GM19372 (cell line): ENCODE measurements at regions not wholly inside any gene's neighbourhood (a gene's known extent, or its start where the extent isn't known, plus 50 kb on each side); places are given as distances from the start of the nearest gene placed in this dataset.
"Not testable (repeated sequence)": the region's sequence is repeated elsewhere in the genome, so short reads cannot be mapped to it uniquely, and the experiment has no call there.

Experiments
- ATAC-seq: cut with Tn5 transposase; IDR thresholded peaks from one replicate; pipeline ENCODE4 v1.9.1; 2021; ENCODE audit warnings: mild to moderate bottlenecking, low read depth, moderate library complexity; ENCODE audit not compliant: unreplicated experiment

DNA sequence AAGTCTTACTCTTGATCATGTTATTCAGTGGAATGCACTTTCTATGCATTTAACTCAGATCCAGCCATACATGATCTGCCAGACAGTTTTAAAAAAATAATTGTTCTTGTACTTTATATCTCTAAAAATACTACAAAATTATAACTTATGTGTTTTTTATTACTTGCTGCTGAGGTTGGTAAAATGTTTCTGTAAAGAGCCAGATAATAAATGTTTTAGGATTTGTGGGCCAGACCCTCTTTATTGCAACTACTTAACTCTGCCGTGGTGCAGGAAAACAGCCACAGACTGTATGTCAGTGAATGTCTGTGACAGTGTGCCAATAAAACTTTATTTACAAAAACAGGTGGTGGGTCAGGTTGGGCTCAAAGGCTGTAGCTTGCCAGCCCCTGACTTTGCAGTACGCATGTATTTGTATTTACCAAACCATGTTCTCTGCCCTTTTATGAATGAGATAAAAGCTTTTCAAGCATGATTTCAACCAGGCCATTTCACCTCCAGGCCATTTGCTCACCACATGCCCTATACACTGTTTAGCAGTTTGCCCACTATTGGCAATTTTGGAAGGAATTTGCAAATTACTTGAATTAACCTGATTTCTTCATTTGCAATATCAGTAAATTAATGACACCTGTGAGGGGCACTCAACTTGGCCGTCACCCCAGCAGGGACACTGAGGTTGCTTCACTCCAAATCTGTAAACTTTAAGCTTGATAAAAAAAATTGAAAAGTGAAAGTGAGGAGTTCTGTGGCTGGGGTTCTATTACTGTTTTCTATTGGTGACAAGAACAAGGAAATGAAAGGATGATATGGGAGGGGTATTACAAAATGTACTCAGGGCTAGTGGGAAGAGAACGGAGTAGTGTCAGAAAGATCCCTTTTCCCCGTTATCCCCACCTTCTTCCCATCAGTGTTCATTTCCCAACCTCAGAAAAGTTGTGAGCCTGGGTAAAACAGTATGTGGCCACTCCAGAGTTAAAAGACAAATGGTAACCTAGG lies 133.4 kb downstream of the CEBPB start:
- no peak for ATAC-seq

DNA sequence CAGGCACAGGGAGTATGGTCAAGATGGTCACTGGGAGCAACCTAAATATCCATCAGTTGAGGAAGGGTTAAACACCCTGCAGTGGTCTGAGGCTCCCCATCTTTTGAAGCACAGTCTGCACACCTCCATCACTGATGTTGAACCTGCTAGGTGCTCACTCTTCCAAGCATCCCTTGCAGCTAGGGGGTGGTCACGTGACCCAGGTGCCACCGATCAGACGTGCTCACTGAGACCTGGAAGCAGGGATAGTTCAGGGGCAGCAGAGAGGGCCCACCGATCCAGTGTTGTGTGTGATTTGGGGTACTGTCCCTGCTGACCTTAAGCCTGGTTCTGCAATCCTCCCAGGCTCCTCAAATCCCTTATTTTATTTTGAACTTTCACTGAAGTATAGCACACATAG lies 134.6 kb downstream of the CEBPB start:
- ATAC-seq: no peak

DNA sequence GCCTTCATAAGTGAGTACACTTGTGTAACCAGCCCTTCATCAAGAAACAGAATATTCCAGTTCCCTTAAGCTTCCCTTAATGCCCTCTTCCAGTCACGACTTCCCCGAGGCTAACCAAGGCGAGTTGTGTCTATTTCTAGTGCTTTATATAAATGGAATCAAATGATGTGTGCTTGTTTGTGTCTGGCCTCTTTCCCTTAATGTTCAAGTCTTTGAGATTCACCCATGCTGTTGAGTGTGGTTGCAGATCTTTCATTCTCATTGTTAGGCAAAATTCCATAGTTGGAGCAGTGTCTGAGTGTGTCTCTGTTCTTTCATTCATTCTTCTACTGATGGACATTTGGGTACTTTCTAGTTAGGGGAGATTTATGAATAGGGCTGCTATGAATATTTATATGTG lies 135.0 kb downstream of the CEBPB start:
- ATAC-seq: no peak

DNA sequence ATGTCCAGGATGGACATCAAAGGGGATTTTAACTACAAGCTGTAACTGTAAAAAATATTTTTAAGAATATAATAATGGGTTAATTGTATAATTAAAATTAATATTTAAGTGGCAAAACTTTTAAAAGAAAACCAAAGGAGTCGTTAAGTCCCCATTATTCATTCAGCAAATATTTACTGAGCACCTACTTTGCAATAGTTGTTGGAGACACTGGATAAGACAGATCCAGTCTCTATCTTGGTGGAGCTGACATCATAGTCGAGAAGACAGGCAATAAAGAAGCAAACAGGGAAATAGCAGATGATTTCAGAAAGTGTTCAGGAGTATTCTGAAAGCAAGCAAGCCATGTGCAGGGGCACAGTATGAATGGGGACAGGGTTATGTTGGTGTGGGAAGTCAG lies 137.0 kb downstream of the CEBPB start:
- ATAC-seq: no peak

DNA sequence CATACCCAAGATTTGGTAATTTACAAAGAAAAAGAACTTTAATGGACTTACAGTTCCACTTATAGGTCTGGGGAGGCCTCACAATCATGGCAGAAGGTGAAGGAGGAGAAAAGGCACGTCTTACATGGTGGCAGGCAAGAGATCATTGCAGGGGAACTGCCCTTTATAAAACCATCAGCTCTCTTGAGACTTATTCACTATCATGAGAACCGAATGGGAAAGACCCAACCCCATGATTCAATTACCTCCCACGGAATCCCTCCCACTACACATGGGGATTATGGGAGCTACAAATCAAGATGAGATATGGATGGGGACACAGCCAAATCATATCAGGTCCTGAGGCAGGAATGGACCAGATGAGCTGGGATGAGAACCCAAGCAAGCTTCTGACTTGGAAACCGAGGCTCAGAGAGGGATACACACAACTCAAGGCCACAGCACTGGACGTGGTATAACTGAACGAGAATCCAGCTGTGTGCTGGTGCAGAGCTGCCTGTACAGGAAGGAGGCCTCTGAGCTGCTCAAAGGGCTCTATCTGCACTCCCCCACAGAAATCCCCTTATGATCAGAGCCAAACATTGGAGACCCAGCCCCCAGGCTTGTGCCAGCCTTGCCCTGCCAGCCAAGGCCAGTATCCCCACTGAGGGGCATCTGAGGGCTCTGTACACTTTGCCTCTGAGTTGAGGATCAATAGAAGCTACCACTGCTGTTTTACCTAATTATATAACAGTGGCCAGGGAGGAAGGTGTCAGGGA lies 137.8 kb downstream of the CEBPB start:
- no peak for ATAC-seq

DNA sequence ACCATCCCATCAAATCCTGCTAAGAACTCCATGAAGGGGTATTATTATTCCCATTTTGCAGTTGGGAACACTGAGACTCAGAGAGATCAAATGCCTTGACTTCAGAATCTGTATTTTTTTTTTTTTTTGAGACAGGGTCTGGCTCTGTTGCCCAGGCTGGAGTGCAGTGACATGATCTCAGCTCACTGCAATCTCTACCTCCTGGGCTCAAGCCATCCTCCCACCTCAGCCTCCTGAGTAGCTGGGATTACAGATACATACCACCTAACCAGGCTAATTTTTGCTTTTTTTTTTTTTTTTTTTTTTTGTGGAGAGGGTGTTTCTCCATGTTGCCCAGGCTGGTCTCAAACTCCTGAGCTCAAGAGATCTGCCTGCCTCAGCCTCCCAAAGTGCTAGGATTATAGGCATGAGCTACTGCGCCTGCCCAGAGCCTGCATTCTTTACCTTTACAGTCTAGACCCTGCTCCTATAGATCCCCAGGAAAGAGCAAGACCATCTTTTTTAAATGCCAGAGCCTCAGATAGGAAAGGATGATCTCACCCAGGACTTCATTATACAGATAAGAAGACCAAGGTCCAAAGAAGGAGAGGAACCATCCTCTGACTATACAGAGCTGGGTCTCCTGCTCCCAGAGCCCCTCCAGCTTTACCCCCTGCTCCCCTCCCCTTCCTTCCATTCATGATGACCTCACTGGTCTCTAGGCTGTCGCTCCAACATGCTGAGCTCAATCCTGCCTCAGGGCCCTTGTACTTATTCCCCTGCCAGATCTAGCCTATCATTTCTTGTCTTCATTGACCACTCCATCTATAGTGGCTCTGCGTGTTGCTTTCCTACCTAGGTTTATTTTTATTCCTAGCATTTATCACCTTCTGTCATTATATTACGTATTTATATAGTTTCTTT lies 138.6 kb downstream of the CEBPB start:
- no peak for ATAC-seq

DNA sequence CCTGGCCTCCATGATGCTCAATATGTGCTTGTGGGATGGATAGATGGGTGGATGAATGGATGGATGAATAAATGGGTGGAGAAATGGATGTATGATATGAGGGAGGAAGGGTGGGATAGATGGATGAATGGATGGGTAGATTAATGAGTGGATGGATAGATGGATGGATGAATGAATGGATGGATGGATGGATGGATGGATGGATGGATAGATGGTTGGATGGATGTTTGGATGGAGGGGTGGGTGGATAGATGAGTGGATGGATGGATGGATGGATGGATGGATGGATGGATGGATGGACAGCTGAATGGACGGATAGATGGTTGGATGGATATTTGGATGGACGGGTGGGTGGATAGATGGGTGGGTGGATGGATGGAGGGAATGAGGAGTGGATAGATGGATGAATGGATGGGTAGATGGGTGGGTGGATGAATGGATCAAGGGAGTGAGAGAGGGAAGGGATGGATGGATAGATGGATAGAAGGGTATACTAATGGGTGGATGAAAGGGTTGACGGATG lies 139.4 kb downstream of the CEBPB start:
- no peak for ATAC-seq

DNA sequence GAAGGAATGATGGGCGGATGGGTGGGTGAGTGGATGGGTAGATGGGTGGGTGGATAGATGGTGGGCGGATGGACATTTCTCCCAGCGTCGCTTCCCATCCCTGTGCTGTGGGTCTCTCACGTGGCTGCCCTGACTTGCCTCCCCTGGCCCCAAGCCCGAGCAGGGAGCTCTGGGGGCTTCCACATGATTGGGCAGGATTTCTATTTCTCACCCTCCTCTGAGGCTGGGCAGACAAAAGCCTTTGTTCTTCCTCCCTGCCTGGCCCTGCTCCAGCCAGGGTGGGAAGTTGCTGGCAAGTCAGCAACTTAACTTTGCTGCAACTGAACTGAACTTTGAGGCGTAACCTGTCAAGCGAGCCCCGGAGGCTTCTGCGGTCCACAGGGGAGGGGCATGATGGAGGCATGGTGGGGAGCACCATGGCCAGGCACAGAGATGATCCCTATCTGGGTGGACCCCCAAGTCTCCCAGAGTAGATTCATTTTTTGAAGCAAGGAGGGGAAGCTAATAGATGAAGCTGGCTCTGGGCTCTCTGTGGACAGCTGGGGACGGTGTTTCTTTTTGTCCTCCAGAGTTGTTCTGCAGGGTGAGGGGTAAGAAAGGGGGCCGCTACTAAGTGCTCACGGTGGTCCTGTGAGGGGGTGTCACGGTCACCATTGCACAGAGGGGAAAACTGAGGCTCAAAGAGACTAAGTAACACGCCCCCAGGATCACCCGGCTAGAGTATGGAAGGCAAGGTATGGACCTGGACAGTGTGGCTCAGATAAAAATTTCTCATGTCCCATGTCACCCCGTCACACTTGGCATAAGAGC lies 140.1 kb downstream of the CEBPB start:
- ATAC-seq: no peak

DNA sequence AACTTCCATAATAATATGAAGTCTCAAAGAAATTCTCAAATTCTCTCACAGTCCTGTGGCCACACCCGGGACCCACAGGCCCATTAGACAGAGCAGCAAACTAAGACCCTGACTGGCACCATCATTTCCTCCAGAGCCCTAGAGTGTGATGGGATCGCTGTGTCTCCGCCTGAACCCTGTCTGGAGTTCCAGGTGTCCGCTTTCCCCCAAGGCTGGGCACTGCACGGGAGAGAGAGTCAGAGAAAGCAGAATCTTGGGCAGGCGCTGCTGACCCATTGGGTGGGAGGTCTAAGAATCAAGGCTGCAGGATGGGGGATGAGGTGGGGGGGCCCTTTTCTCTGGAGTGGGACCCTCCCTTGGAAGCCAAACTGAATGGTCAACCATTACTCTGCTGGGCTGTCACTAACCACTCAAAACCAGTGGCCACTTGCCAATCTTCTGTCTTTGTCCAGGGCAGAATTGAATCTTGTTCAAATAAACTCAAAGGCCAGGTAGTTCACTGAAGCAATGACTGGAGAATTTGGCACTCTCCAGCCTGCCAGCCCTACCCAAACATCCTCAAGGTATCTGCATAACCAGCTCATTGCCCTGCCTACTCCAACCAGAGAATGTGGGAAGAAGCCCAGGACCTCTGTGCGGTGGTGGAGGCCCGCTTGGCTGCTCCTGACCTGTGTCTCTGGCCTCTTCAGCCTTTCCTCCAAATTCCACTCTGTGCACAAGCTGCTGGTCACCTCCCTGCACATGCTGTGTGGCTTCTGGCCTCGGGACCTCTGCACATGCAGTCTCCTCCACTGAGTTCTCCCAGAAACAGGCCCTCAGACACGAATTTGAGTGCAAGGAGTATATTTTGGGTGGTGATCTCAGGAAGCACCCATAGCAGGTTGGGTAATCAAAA lies 141.1 kb downstream of the CEBPB start:
- no peak for ATAC-seq

DNA sequence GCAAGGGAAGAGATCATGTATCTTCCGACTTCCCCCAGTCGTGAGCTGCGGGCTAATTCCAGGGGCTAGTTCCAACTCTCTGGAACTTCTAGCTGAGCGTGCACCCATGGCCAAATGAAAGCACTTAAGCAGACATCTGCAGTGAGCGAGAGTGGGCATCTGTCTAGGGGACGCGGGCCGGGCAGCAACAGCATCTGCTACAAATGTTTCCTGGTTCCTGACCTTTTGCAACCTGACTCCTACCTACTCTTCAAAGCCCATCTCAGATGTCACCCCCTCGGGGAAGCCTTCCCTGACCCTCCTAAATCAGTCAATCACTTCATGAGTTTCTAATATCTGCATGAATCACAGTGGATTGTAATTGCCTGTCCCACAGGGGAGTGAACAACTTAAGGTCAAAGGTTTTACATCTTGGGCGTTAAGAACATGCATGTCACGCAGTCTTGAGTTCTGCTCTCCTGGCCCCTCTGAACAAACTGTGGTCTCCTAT lies 141.9 kb downstream of the CEBPB start:
- no peak for ATAC-seq

DNA sequence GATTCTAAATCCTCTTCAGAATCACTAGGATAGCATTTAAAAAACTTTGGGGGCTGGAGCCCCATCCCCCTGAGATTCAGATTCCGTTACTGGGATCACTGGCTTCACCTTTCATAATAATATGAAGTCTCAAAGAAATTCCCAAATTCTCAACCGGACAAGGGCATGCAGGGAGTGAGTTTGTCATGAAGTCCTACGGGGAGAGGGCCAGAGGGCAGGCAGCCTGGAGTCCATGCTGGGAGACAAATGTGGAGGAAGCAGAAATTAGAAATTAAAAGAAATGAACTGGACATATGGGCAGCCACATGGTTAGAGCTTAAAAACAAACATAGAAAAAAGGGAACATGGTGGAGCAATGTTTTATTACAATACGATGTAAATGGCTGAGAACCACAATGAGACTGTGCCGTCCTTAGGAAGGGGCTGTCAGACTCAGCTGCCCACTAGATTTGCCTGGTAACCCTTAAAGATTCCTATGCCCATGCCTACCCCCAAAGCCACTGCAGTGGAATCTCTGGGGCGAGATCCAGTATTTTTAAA lies 142.6 kb downstream of the CEBPB start:
- no peak for ATAC-seq

DNA sequence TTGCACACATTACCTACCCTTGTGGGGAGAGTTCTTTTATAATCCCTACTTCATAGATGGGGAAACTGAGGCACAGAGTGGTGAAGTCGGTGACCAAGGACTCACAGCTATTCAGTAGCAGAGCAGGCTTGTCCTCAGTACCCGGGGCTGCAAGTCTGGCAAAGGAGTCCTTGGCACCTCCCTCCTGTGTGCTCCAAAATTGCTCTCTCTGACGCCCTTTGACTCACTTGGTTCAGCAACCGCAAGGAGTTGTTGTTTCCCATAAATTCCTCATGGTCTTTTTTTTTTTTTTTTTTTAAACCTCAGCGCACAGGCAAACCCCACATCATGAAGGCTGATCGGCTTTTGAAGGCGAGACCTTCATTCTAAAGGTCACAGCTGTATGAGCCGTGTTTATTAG lies 143.2 kb downstream of the CEBPB start:
- no peak for ATAC-seq

DNA sequence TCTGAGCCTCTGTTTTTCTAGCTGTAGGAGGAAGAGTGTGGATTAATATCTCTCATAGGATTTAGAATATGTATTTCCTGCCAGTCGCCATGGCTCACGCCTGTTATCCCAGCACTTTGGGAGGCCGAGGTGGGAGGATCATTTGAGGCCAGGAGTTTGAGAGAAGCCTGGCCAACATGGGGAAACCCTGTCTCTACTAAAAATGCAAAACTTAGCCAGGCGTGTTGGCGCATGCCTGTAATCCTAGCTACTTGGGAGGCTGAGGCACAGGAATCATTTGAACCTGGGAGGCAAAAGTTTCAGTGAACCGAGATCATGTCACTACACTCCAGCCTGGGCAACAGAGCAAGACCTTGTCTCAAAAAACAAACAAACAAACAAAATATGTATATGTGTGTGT lies 143.9 kb downstream of the CEBPB start:
- not testable (repeated sequence) for ATAC-seq

DNA sequence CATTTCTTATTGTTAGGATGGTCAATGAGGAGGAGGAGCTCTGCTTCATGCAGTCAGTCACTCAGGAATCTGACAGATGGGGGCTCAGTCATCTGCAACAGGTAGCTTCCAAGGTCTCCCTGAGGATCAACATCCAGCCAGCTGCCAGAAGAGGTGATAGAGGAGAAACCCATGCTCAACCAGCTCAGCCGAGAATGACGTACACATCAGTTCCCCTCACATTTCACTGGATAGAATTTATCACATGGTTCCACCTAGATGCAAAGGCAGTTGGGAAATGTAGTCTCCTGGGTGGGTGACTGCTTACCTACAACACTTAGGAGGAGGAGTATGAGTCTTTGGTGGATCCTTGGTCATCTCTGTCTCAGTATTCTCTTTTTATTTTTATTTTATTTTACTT lies 144.5 kb downstream of the CEBPB start:
- no peak for ATAC-seq

DNA sequence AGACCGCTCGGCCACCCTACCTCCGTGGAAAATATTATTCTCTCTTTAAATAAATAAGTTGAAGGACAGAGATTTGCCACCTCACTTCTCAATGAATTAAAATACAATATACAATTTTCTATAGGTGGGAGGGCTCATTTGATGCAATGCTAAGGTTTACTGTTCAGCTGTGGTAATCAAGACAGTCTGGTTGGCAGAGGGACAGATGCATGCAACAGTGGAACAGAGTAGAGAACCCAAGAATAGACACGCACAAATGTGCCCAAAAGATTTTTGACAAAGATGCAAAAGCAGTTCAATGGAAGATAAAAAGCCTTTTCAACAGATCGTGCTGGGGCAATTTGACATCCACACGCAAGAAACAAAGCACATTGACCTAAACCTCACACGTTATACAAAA lies 145.2 kb downstream of the CEBPB start:
- no peak for ATAC-seq

DNA sequence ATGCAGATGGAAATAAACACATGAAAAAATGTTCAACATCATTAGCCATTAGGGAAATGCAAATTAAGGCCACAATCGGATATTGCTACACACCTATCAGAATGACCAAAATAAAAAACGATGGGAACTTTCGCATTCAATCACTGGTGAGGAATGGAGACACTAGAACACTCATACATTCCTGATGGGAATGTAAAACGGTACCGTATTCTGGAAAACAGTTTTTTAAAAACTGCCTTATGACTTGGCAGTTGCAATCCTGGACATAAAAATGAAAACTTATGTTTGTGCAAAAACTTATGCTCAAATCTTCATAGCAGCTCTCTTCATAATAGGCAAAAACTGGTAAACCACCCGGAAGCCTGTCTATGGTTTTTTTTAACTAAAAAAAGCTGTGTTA lies 146.0 kb downstream of the CEBPB start:
- no peak for ATAC-seq

DNA sequence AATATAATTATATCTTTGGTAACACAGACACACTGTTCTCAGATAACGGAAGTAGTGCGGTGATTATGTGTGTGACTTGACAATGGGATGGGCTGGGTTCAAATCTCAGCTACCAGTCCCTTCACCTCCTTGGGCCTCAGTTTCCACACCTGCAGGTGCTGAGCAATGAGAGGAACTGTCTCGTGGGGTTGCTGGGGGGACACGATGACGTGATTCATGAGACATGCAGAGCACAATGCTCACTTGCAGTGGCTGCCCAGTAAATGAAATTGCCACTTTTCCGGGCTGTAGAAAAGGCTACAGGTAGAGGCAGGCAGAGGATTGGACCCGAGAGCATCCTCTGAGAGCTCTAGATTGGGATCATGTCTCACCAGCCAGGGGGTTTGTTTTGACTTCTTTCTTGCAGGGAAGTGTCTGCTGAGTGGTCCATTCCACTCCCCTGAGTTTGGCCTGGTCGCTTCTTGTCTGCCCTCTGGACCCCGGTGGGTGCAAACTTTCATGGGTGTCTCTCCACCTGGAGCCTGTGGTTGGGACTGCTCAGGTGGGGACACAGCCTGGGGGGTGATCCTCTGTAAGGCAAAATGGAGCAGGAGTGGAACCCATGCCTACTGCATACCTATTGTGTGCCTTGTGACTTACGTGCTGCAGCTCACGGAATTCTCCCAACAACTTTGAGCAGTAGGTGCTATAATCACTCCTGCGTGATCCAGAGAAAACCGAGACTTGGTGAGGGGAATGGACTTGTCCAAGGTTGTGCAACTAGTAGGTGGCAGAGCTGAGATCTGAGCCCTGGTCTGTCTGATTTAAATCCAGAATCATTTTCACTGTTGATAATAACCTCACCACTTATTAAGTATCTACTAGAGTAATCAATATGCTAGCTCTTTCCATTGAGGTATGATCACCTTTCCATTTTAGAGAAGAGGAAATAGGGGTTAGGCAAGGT lies 147.2 kb downstream of the CEBPB start:
- ATAC-seq: no peak
